ENCODE measurements at regions not wholly inside any gene's neighbourhood (a gene's known extent, or its start where the extent isn't known, plus 50 kb on each side); places are given as distances from the start of the nearest gene placed in this dataset.

GRCh38 chr2:21379140-21379539, 255.4 kb downstream of the TDRD15 start:
- TF ChIP-seq CTCF (IDR thresholded peaks at IDR 0.05): no peak
- no peak for TF ChIP-seq EP300 (IDR thresholded peaks at IDR 0.05)
